Suppressor macrophage treated with lipopolysaccharide for 1 hour (primary cell): ENCODE measurements at regions not wholly inside any gene's neighbourhood (a gene's known extent, or its start where the extent isn't known, plus 50 kb on each side); places are given as distances from the start of the nearest gene placed in this dataset.
A peak's percentile ranks its signal among the peaks of the same experiment; 100 is the strongest.

Experiments used
- DNase-seq, 3 donors: peaks; one replicate each; pipeline ENCODE4 v3.0.0-alpha.2; 2020 to 2022

DNA sequence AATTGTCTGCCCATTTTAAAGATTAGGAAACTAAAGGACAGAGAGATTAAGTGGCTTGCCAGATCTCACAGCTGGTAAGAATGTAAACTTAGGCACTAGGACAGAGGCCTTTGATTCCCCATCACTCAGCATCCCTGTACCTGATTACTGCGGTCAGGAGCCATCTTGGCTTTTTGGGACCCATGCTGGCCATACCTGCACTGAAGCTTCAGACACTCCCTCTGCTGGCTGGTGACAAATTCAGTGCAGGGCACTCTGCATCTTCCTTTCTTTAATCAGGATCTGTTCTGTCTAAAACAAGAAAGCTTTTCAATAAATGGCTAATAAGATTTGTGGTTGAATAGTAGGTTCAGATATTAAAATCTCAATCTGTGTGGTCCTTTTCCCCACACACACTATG is 215.5 kb upstream of the RORB start:
- no peak for DNase-seq

DNA sequence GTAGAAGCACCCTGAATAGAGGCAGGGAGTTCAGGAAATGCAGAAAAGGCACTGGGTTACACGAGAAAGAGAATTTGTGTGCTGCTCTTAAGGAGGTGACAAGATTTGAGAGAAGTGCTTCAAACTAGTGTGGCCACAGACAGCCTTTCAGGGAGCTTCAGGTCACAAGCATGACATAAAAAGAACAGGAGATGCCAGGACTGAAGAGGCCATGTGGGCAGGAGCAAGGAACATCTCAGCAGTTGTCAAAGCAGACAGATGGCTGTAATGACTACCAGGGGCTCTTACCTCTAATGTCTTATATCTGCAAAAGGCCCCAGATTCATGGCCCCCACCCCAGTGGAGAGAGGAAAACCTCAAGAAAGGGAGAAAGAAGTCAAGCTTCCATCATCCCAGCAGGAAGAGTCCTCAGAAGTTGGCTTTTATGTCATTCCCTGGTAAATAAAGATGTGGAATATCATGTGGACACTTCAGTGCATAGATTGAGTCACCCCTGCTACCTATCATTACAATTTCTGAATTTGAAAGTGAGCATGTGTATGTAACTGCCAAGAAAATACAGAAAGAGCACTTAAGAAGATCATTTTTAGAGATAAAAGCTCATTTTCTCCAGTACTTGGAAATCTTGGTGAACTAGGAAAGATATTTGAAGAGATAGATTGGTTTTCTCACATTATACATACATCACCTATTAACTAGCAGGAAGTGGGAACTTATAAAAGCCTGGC is 214.4 kb upstream of the RORB start:
- peak in 1 of 3 donors; percentile 14 for DNase-seq

DNA sequence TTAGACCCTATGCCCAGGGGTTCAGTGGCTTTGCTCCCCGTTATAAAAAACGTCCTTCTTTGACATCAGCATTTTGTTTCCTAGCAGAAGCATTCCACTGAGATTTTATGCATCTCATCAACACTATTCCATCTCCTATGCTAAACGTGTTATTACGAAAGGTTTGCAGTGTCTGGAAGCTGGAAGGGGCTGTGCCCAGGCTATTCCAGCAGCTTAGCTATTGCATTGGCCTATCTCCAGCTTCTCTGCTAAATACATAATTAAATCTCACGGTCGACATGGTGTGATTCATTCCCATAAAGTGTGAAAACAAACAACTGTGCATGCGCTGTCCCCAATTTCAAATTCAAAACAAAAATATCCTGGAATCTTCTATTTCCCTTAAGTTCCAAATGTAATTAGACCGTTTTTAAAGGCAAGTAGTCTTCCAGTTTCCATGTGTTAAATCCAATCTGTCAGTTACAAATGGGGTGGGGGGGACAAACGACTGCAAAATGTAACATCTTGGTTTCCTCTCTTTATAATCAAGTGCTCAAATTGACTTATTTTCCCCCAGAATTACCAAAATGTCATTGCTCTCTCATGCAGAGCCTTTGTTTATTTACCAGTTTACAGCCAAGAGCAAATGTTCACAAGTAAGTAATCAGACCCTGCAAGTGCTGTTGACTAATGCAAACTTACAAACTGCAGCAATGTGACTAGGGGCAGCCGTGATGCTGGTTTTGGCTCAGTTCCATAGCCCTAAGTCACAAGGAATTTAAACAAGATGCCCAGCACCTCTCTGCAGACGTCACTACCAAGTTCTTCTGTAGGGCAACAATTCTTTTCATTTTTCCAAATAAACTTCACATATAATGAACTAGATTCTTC is 212.3 kb upstream of the RORB start:
- DNase-seq = no peak

DNA sequence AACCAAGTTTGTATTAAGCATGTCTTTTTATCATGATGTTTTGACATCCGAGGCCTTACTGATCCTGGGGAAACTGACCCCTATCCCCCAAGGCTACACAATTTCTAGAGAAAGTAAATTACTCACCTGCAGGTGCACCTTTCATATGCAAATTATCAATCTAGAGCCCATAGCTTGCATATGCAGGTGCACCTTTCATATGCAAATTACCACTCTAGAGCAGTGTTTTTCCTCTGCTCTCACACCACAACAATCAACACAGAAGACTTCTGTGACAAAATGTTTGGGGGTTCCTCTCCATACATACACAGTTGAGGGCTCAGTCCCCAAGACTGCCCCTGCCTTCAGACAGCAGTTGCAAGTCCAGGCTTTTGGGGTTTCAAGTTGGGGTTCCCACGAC is 203.7 kb upstream of the RORB start:
- no peak for DNase-seq

GRCh38 chr9:74303945-74304344 is 193.2 kb upstream of the RORB start:
- DNase-seq = no peak

- no peak for DNase-seq
Measured at GRCh38 chr9:74304598-74304997, 192.5 kb upstream of the RORB start.

DNA sequence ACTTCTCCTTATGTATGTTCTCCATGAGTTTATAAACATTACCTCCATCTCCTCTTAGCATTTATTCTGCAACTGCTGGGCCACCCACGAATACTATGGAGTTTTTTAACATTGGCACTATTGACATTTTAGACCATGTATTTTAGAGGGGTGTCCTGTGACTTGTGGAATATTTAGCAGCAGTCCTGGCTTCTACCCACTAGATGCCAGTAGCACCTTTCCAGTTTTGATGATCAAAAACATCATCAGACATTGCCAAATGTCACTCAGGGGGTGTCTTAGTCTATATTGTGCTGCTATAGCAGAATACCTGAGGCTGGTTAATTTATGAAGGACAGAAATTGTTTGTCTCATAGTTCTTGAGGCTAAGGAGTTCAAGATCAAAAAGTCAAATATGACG is 187.5 kb upstream of the RORB start:
- DNase-seq = no peak

DNA sequence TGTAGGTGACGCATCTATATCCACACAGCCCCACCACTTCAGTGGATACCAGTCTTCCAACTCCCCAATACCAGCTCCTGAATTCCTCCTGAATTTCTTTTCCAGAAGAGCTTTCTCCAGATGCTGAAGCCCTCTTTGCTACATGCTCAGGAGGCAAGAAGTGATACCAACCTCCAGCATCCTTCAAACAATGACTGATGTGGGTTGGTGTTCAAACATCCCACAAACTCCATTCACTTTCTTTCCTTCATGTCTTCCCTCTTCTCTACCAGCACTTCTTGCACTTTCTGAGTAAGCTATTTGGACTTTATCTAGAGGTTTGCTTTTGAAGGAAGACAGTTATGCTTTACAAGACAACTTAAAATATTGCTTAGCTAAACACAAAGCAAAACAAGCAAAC is 179.9 kb upstream of the RORB start:
- DNase-seq = no peak

- DNase-seq = no peak
Measured at GRCh38 chr9:74321396-74321795, 175.7 kb upstream of the RORB start.

GRCh38 chr9:74322661-74323314 is 174.3 kb upstream of the RORB start:
- DNase-seq = no peak

DNA sequence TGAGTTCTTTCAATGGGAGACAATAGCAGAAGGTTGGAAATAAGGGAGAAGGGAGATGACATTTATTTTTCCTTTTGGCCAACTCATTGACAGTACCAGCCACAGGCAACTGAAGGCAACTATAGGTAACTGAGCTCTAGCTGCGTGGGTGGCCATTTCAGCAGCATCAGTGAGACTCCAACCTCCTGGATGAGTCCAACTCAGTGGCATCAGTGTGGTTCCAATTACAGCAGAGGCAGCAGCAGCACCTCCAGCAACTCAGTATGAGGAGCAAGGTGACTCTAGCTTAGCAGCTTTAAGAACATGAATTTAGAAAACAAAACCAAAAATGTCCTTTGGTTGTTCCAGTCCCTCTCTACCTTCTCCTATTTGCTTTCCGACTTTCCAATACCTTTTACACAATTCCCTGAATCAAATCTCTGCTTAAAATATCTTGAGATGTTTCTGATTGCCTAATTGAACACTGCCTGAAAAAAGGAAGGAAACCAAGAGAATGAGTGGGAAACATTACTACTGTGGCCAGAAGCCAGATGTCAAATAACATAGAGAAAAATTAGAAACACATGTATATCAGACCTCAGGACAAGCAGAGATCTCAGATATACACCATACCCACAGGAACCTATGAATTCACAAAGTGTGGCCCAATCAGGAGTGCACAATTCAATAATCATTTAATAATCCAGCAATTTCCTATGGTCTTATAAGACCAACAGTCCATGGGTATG is 166.5 kb upstream of the RORB start:
- no peak for DNase-seq

- DNase-seq = no peak
Measured at GRCh38 chr9:74331607-74332006, 165.5 kb upstream of the RORB start.

DNA sequence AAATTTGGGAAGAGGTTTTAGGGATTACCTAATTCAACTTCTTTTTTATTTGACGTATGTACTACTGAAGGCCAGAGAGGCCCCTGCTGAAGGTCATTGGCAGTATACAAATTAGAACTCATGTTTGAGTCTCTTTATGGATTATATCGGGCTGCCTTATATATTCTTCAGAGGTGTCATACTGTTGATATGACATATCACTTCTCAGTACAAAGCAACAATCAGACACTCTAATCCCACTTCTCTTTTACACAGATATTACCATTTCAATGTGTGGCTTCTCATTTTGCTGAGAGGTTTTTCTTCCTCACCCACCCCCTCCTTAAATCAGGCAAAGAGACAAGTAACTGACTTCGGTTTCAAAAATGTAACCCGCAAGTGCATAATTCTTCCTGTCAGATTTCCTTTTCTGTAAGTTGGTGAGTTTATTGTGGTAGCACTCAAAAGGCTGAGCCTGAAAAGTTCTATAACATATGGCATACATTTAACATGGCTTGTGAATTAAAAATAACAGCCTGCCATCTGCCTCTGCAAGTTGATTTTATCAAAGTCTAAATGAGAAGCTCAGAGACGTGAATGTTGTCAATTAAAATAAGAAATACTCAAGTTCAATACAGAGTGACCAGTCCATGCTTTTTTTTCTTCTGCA is 163.6 kb upstream of the RORB start:
- no peak for DNase-seq

GRCh38 chr9:74334271-74334670 is 162.9 kb upstream of the RORB start:
- no peak for DNase-seq

DNA sequence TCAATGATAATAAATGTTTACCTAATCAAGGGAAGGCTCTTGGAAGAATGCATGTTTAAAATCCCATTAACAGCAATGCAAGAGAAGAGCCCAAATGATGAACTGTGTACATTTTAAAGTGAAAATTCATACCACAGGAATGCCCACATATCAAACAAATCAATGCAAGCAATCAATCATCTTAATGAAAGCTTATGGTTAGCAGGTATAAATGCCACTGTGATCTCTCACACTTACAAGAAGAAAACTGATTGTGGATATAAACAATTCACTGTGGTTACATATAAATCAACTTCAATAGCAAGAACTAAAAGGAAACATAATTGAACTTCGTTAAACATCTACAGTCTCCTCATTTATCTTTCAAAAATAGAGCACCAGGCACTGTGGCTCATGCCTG is 161.0 kb upstream of the RORB start:
- DNase-seq = no peak

DNA sequence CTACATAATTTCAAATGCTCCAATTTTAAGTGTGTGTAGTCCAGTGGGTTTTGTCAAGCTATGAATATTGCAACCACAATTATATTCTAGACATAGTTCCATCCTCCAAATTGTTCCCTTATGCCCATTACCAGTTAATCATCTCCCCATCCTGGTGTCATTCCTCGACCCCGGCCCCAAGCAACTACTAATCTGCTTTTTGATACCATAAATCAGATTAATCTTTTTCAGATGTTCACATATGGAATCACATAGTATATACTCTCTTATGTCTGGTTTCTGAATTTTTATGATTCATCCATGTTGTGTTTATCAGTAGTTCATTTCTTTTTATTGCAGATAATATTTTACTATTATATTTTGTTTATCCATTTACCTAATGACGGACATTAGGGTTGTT is 148.4 kb upstream of the RORB start:
- DNase-seq = no peak

DNA sequence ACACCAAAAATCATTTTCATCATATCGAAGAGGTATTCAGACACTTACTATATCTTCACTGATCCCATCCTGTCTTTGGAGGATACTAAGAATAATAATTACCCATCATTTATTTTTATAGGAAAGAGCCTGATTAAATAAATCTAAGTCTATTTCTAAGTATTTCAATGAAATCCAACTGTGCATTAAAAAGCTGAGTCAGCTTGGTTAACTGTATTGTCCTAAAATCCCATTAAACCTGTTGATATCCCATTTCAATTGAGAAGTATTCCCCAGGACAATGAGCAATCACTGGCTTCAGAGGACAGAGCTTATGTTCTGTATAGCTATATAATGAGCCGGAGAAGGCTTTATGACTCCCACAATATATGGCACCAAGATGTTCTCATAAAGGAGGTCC is 142.0 kb upstream of the RORB start:
- DNase-seq = no peak

GRCh38 chr9:74357577-74357976 is 139.6 kb upstream of the RORB start:
- no peak for DNase-seq

DNA sequence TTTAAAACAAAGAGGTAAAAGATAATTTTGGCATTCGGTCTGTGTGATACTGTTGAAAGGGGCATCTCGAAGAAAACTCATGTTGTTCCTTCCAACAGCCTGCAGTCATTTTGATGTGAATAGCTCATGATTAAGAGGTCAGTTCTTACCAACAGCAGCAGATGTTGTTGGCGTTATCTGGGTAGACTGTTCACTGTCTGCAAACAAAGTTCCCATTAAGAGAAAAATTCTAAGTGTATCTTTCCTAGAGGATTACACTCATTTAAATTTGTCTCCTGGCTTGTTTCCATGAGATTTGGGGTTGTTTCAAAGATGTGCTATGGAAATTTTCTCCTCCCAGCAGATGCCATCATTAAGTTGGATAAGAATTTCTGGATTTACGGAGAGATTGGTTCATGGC is 138.2 kb upstream of the RORB start:
- no peak for DNase-seq

- no peak for DNase-seq
Measured at GRCh38 chr9:74361508-74361907, 135.6 kb upstream of the RORB start.

- no peak for DNase-seq
Measured at GRCh38 chr9:74362423-74362822, 134.7 kb upstream of the RORB start.

DNA sequence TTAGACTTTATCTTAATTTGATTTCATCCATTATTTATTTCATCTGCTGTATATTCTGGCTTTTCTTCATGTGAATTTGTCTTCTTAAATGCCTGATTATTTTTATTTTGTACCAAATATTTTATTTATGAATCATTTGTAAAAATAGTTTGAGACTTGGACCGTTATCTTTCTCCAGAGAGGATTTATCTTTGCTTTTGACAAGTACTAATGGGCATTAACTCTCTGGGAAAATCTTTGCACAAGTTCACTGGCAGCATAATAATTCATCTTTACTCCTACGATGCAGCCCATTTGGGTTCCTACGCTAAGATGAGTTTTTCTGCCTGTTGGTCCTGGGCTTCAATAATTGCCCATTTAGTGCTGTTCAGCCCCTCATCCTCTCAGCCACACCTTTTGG is 131.0 kb upstream of the RORB start:
- no peak for DNase-seq

DNA sequence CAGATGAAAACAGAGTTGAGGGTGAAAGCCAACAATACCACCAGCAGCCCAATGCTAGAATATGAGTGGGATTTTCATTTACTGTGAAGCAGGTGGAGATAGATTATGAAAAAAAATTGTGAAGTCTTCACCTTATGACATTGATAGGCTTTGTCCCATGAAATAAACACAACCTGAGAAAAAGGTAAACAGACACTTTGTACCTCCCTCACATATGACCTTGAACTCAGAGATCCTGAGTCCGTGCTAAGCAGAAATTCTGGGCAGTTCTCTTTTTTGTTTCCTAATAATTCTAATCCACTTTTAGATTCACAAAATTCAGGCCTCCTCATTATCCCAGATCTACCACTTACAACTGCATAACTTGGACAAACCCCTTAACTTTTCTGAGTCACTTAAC is 127.3 kb upstream of the RORB start:
- DNase-seq = no peak
